HG03521 (cell line): ENCODE measurements at regions not wholly inside any gene's neighbourhood (a gene's known extent, or its start where the extent isn't known, plus 50 kb on each side); places are given as distances from the start of the nearest gene placed in this dataset.
"Not testable (repeated sequence)": the region's sequence is repeated elsewhere in the genome, so short reads cannot be mapped to it uniquely, and the experiment has no call there.

Experiments
- ATAC-seq: cut with Tn5 transposase; IDR thresholded peaks from one replicate; pipeline ENCODE4 v1.9.1; 2021; ENCODE audit warnings: mild to moderate bottlenecking, moderate library complexity; ENCODE audit not compliant: unreplicated experiment

DNA sequence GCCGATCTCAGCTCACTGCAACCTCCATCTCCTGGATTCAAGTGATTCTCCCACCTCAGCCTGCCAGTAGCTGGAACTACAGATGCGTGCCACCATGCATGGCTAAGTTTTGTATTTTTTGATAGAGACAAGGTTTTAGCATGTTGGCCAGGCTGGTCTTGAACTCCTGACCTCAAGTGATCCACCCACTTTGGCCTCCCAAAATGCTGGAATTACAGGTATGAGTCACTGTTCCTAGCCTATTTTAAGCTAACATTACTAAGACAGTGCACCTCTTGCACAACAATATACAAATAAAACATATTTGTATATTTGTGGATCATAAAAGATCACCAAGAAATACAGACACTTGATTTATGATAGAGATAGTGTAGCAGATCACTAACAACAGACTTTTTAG lies 139.1 kb downstream of the DUSP10 start:
- no peak for ATAC-seq

DNA sequence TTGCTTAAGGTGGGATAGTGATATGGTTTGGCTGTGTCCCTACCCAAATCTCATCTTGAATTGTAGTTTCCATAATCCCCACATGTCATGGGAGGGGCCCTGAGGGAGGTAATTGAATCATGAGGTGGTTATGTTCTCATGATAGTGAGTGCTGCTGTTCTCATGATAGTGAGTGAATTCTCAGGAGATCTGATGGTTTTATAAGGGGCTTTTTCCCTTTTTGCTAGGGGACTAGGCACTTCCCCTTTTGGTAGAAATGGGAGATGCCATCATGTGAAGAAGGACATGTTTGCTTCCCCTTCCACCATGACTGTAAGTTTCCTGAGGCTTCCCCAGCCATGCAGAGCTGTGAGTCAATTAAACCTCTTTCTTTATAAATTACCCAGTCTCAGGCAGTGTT lies 137.5 kb downstream of the DUSP10 start:
- ATAC-seq: not testable (repeated sequence)

DNA sequence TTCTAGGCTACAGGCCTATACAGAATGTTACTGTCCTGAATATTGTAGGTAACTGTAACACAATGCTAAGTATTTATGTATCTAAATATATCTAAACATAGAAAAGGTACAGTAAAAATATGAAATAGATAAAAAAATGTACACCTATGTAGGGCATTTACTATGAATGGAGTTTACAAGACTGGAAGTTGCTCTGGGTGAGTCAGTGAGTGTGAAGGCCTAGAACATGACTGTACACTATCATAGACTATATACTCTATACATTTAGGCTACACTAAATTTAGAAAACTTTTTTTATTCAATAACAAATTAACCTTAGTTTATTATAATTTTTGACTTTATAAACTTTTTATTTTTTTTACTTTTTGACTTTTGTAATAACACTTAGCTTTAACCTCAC lies 136.9 kb downstream of the DUSP10 start:
- no peak for ATAC-seq

DNA sequence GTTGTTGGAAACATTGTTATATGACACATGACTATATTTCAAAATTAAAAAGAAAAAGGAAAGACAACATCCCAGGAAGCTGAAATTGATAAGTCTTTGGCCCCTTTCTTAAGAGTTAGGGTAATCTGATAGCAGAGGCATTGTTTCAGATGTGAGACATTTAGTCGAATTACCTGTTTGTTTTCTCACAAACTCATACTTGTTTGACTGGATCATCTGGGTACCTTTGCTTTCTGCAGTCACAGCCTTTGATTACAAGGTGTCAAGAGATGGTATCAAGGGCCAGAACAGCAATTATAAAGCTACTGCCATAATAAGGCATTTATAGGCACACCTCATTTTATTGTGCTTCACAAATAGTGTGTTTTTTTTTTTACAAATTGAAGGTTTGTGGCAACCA lies 136.3 kb downstream of the DUSP10 start:
- no peak for ATAC-seq

DNA sequence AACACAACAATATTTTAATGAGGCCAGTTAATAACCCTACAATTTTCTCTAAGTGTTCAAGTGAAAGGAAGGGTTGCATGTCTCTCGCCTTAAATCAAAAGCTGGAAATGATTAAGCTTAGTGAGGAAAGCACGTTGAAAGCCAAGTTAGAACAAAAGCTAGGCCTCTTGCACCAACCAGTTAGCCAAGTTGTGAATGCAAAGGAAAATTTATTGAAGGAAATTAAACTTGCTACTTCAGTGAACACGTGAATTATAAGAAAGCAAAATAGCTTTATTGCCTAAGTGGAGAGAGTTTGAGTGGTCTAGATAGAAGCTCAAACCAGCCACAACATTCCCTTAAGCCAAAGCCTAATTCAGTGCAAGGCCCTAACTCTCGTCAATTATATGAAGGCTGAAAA lies 135.6 kb downstream of the DUSP10 start:
- no peak for ATAC-seq

DNA sequence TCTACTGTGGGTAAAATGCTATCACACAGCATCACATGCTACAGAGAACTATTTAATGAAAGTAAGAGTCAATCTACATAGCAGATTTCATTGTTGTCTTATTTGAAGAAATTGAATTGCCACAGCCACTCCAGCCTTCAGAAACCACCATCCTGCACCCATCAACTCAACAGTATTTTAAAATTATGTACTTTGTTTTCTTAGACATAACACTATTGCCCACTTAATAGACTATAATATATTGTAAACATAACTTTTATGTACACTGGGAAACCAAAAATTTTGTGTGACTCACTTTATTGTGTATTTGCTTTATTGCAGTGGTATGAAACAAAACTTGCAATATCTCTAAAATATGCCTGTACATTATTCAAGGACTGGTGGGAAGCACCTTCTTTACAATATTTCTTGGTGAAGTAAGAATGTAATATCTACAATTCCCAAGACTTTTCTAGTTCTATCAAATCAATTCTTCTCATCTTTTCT lies 133.0 kb downstream of the DUSP10 start:
- no peak for ATAC-seq

DNA sequence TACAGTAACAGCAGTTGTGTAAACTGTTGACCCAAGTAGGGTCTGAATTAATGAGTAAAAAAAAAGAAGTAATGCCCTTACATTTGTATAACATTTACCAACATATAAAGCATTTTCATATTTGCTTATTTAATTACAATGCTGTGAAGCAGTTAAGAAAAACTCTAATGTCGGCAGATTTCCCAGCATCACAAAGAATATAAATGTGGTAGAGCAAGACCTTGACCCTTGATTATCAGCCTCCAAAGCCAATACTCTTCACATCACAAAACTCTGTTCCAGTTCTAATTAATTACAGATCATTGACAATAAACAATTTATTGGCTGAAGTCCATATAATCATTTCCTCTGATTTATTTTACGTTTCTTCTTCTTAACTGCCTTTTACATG lies 130.2 kb downstream of the DUSP10 start:
- ATAC-seq: no peak

DNA sequence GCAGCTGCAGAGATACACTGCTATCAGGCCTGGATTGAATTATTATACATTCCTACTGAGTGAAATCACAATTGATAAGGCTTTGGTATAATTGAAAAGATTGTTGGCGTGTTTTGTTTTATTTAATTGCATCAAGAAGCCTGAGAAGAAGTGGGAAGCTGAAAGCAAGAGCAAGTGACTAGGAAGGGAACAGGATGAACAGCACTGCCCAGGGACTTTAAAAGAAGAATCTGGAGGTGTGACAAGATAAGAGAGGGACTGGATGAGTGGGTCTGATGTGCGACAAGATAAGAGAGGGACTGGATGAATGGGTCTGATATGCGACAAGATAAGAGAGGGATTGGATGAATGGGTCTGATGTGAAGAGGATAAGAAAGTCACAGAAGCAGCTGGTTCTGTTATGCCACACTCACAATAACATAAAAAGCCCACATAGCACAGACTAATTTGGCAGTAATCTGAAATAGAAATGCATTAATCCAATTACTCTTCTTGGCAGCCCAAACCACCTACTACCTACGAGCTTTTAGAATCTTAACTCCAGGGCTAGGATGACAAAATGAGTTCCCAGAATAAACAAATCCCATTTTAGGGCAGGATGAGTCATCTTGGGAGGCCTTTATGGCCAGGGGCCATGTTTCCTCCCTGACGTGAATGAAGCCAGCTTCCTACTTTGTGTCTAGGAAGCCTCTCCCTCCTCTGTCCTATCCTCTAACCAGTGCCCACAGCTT lies 129.7 kb downstream of the DUSP10 start:
- ATAC-seq: no peak

DNA sequence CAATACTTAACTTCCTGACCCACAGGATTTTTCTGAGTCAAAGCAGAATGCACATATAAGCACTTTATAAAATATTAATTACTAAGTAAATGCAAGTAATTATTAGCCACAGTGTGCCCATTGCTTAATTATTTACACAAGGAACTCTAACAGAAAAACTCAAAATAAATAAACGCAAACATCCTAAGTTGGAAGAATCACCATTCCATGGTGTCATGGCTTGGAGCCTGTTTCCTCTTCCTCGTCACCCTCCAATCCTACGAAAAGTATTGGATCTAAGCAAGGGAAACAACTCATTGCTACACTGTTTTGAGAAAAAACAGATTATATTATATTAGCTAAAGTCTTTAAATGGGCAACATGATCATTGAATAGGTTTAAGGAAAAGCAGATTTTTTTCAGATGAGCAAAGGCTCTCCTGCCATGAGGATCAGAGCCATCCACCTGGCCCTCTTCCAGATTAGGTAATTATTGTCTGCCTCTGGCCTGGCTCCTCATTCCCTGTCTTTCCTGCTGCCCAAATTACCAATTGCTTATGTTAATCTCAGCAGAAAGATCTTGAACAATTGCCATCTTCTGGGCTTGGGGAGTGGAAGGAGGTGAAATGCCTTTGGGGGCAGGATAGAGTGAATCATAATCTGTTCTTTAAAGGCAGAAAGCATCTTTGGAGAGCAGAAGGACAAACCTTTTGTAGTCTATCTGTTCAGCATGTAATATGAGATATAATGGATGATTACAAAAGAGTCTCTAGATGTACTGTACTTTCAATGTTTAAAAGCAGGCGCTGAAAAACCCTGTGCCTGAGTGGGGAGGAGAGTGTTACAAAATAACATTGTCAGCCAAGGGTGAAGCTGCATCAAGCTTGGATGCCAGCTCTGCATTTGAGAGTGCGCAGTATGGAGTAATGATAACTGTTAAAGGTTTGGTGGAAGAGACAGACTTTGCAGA lies 121.2 kb downstream of the DUSP10 start:
- no peak for ATAC-seq

DNA sequence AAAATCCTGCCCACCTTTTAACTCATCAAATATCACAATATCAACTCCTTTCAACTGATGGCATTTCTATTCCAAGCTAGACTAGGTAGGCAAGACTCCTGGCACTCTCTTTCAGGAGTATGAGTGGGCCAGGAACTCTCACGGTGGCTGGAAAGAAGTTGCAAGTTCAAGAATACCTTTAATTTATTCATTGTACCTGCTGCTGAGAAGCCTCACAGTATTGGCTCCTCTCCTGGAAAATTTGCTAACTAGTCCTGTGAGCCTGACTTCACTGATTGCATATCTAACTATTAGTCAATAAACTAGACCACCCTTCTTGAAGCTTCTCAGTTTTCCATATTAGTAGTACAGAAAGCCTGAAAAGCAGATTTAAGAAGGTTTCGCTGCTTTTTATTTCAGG lies 120.2 kb downstream of the DUSP10 start:
- ATAC-seq: no peak

DNA sequence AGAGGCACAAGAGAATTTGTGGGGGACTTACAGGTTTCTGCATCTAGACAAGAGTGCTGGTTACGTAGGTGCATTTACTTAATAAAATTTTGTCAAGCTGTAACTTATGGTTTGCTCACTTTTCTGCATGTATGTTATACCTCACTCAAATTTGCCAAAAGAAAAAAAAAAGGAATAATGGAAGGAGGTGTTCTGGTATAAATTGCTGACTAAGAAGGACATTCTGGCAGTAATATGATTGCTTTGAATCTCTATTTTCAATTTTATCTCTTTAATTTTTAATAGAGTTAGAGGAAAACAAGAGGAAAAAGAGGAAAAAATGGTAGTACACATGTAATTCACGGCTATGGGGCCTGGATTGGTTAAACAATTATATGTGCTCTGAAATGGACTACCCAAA lies 119.5 kb downstream of the DUSP10 start:
- ATAC-seq: no peak

DNA sequence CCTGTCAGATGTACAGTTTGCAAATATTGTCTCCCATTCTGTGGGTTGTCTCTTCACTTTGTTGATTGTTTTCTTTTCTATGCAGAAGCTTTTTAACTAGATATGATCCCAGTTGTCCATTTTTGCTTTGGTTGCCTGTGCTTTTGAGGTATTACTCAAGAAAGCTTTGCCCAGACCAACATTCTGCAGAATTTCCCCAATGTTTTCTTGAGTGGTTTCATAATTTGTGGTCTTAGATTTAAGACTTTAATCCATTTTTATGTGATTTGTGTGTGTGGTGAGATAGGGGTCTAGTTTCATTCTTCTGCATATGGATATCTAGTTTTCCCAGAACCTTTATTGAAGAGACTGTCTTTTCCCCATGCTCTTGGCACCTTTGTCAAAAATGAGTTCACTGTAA lies 116.9 kb downstream of the DUSP10 start:
- ATAC-seq: no peak

DNA sequence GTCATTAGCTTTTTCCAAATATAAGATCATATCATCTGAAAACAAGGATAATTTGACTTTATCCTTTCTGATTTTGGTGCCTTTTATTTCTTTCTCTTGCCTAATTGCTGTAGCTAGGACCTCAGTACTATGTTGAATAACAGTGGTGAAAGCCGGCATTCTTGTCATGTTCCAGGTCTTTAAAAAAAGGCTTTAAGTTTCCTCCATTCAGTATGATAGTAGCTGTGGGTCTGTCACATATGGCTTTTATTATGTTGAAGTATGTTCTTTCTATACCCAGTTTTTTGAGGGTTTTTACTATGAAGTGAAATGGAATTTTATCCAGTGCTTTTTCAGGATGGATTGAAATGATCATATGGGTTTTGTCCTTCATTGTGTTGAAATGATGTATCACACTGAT lies 115.8 kb downstream of the DUSP10 start:
- ATAC-seq: no peak

DNA sequence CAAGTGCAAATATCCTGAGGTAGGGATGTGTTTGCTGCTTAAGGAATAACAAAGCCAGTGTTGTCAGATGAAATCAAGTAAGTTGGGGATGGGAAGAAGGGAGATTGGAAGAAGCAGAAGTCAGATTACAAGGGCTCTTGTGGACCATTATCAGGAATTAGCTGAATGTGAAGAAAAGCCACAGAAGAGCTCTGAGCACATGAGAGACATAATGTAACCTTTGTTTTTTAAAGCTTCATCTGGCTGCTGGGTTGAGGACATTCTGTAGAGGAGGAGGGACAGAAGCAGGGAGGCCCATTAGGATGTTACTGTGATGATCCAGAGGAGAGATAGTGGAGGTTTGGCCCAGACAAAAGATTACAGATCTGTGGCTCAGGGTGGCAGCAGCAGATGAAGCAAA lies 111.7 kb downstream of the DUSP10 start:
- no peak for ATAC-seq

DNA sequence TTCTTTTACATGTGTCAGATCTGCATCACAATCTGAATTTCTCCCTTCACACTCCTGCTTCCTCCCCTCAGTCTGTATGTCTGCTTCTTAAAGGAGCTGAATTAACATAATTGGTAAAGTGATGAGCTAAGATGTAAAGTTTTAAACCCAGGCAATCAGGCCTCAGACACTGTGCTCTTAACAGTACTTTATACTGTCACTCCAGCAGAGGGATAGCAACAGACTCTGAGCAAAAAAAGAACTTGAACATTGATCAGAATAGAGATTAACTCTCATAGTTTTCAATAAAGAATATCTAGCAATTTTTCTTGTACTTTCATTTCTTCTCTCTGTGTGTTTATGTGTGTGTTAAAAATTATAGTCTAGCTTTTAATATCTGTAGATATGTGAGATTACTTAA lies 110.3 kb downstream of the DUSP10 start:
- no peak for ATAC-seq

DNA sequence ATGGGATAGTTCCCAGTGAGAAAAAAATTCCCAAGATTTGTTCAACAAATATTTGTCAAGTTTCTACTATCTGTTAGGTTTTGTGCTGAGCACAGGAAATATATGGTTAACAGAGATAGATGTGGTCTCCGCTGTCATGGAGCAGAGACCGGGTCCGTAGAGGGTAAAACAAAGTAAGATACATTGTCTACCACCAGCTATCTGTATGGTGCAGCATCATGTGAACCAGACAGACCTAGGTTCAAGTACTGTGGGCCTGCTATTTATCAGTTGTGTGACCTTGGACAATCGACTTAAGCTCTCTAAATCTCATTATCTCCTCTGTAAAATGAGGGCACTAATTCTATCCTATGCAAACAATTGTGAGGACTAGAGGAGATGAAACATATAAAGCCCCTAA lies 109.8 kb downstream of the DUSP10 start:
- ATAC-seq: no peak

DNA sequence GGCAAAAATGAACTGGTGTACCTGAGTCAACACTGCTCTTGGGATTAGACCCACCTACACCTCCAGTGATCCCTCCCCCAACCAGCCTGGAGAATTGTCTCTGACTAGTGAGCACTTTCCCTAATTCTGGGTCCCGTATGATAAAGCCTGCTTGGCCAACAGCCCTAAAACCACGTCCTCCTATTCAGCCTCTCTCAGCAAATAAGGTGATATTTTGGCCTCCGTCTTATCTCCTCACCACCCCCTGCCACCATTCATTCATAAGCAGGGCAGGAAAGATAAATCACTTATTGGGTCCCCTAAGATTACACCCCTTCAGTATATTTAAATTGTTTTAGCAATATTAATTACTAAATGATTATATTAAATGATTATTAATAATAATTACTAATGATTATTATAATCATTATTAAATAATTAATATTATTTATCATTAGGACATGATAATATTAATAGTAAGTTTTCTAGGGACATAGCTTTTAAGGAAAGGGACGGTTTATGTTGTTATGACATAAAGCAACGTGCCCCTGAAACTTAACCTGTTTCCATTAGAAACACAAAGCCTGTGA lies 108.0 kb downstream of the DUSP10 start:
- ATAC-seq: no peak

DNA sequence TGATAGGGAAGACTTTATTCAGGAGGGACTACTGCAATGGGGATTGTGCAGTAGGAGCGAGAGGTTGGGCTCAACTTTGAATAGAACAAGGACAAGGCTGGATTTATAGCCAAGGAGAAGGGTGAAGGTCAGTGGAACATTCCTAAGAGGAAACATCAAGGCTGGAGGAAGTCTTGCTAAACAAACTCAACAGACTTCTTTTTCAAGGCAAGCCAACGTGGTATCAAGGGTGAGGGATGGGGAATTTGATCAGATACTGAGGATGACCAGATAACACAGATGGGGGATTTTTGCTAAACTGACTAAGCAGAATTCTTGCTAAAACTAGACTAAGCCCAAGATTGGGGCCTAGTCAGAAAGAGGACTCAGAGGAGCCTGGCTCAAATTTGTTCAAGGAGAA lies 107.3 kb downstream of the DUSP10 start:
- ATAC-seq: no peak

DNA sequence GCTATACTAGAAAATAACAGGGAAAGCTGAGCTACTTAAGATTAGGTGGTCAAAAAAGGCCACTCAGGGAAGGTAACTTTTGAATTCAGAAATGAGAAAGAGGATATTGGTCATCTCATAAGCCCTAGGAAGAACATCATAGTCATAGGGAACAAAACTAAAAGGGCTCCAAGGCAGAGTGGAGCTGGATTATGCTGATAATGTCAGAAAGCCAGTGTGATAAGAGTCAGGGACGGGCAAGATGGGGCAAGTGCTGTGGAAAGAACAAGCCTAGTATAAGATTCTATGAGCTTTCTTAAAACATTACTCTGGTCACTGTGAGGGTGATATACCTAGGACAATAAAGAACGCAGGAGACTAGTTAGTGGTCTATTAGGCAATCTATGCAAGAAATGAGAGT lies 106.6 kb downstream of the DUSP10 start:
- no peak for ATAC-seq

DNA sequence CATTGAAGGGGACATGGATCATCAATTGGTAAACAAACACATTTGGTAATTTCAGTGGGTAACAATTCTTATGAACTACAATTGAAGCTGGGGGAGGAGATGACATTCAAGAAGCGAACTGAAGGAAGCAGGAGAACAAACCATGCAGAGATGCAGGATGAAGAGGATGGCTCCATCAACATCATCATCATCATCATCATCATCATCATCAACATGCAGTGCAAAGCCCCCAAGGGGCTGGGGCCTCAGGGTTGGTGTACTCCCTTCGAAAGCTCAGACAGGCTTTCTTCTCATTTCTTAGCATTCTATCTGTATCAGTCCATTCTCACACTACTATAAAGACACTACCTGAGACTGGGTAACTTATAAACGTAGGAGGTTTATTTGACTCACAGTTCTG lies 105.8 kb downstream of the DUSP10 start:
- no peak for ATAC-seq

DNA sequence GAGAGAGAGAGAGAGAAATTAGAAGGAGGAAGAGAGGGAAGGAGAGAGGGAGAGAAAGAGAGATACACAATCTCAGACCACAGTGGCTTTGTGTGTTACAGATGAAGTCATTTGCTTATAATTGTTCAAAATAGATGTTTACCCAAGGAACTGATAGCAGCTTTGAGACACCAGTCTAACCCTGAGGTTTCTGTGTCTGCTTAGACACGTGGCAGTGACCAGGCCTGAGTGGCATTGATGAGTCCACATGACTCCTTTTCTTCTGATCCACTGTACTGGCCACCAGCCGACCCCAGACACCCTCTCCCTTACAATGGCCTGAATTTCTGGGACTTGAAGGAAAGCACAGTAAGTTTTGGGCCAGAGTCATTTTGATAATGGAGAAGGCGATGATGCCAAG lies 104.9 kb downstream of the DUSP10 start:
- no peak for ATAC-seq

DNA sequence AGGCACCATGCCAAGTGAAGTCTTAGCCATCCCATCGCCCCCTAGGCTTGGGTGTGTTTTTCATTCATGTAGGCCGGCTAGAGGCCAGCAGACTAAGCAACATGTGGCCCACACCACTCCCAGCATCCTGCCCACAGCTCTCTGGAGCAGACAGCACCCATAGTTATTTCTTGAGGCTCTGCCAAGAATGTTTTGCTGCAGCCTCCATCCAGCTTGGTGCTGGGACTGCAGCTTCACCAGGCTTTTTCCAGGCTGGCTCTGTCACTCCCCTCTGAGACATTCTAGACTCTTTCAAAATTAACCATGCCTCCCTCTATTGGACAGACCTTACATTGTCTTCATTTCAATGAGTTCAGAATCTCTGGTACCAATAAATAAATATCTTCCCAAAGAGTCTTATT lies 104.2 kb downstream of the DUSP10 start:
- no peak for ATAC-seq
